ENCODE measurements at regions not wholly inside any gene's neighbourhood (a gene's known extent, or its start where the extent isn't known, plus 50 kb on each side); places are given as distances from the start of the nearest gene placed in this dataset.

DNA sequence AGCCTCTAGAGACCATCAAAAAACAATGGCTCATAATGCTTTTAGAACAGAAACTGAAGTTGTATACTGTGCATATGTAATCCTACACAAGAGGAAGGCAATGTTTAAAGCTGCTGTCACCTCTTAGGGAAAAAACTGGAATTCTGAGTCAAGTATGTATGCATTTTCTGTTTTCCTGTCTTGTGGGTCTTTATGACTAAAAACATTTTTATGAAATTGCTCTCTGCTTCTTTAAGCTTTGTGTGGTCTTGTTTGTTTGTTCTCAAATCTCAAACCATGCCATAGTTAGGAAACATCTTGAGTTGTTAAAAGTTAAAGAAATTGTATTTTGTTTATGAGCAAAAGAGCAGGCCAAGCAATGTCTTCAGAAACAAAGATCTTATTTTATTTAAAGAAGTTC lies 80.9 kb upstream of the SOX2 start:
- no peaks in the 10 kb centered on the region for H3K9me3 ChIP-seq
- peaks cover 12% of the 10 kb centered on the region for H3K4me1 ChIP-seq
- DNase-seq = no peak
- no peak overlapping the region for H3K4me3 ChIP-seq (ENCODE audit: low read depth, low read length)
- no peaks in the 10 kb centered on the region for H3K36me3 ChIP-seq
- no peaks in the 10 kb centered on the region for H3K27me3 ChIP-seq
- TF ChIP-seq, protein P1, sequence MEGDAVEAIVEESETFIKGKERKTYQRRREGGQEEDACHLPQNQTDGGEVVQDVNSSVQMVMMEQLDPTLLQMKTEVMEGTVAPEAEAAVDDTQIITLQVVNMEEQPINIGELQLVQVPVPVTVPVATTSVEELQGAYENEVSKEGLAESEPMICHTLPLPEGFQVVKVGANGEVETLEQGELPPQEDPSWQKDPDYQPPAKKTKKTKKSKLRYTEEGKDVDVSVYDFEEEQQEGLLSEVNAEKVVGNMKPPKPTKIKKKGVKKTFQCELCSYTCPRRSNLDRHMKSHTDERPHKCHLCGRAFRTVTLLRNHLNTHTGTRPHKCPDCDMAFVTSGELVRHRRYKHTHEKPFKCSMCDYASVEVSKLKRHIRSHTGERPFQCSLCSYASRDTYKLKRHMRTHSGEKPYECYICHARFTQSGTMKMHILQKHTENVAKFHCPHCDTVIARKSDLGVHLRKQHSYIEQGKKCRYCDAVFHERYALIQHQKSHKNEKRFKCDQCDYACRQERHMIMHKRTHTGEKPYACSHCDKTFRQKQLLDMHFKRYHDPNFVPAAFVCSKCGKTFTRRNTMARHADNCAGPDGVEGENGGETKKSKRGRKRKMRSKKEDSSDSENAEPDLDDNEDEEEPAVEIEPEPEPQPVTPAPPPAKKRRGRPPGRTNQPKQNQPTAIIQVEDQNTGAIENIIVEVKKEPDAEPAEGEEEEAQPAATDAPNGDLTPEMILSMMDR (IDR thresholded peaks at IDR 0.05; ENCODE audit: low read depth, low read length) = no peak

DNA sequence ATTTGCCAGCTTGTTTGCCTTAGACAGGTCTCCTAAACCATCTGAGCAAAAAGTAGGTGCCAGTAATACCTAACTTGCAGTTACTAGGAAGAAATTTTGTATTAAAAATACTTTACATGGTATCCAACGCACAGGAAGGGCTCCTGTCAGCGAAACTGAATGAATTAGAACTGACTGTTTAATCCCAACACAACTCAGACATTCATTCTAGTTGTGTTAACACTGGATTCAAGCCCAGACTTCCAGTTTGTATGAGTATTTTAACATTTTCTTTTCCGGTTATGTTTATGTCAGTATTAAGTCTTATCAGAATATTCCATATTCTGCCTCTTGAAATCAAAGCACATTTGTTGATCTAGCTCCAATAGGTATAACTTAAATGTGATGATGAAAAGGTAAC lies 82.0 kb upstream of the SOX2 start:
- TF ChIP-seq, protein P1 (IDR thresholded peaks at IDR 0.05; ENCODE audit: low read depth, low read length) = no peak
- Histone ChIP-seq H3K9me3 (no peaks in the 10 kb centered on the region), H3K36me3 (no peaks in the 10 kb centered on the region), H3K27me3 (no peaks in the 10 kb centered on the region), H3K4me1 (peaks cover 14% of the 10 kb centered on the region), H3K4me3 (ENCODE audit: low read depth, low read length) (no peak overlapping the region)
- DNase-seq = no peak

DNA sequence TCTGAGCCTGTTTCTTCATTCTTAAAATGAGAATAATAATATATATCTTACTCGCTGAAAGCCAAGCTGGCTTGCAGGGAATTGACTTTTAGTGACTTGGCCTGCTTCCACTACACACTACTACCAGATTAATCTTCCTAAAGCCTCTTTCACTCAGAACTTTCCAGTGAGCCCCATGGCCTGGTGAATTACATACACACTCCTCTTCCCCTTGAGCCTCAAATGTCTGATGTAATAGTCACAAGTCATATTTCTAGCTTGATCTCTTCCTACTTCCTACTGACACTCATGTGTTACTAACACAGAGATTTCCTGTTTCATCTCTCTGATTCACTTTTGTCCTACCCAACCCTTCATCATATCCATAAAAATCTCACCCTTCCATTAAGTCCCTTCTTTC lies 82.7 kb upstream of the SOX2 start:
- Histone ChIP-seq H3K4me3 (ENCODE audit: low read depth, low read length) (no peak overlapping the region), H3K4me1 (peaks cover 19% of the 10 kb centered on the region), H3K27me3 (no peaks in the 10 kb centered on the region), H3K9me3 (no peaks in the 10 kb centered on the region), H3K36me3 (no peaks in the 10 kb centered on the region)
- TF ChIP-seq, protein P1 (IDR thresholded peaks at IDR 0.05; ENCODE audit: low read depth, low read length) = no peak
- no peak for DNase-seq

DNA sequence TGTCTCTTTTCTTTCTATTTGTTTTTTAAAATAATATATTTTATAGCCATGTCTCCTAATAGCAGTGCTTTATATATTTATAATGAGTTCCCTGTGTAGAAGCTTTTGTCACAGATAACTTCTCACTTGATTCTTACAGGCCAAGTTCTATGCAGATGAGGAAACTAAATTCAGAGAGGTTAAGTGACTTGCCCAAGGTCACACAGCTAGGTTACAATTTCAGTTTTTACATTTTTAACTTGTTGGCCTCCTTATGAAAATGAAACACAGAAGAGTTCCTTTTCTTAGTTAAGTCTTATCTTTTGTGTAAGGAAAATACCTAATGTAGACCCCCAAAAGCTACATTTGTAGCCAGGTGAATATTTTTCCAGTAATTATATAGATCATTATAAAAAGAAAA lies 83.3 kb upstream of the SOX2 start:
- no peak overlapping the region for H3K4me3 ChIP-seq (ENCODE audit: low read depth, low read length)
- H3K27me3 ChIP-seq = no peaks in the 10 kb centered on the region
- DNase-seq = no peak
- peaks cover 23% of the 10 kb centered on the region for H3K4me1 ChIP-seq
- H3K36me3 ChIP-seq = no peaks in the 10 kb centered on the region
- H3K9me3 ChIP-seq = no peaks in the 10 kb centered on the region
- TF ChIP-seq, protein P1 (IDR thresholded peaks at IDR 0.05; ENCODE audit: low read depth, low read length) = no peak

DNA sequence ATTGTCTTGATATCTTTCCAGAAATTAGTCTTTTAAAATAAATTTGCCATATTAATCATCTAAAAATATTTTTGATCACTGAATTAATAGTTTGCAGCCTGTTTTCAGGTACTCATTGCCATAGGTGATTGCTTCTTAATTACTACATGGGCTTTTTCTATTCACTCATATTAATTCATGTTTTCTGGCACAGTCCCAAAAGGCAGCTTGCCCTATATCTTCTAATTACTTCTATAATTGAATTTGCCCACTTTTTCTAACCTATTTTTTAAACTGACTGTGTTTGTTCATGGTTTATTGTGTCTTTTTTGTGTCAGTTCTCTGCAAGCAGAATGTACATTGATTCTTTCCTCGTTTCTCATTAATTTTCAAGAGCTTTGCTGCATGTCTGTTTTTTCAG lies 85.7 kb upstream of the SOX2 start:
- no peak for DNase-seq
- TF ChIP-seq, protein P1 (IDR thresholded peaks at IDR 0.05; ENCODE audit: low read depth, low read length) = no peak
- no peak overlapping the region for H3K4me3 ChIP-seq (ENCODE audit: low read depth, low read length)
- H3K36me3 ChIP-seq = no peaks in the 10 kb centered on the region
- H3K9me3 ChIP-seq = no peaks in the 10 kb centered on the region
- peaks cover 26% of the 10 kb centered on the region for H3K4me1 ChIP-seq
- no peaks in the 10 kb centered on the region for H3K27me3 ChIP-seq

DNA sequence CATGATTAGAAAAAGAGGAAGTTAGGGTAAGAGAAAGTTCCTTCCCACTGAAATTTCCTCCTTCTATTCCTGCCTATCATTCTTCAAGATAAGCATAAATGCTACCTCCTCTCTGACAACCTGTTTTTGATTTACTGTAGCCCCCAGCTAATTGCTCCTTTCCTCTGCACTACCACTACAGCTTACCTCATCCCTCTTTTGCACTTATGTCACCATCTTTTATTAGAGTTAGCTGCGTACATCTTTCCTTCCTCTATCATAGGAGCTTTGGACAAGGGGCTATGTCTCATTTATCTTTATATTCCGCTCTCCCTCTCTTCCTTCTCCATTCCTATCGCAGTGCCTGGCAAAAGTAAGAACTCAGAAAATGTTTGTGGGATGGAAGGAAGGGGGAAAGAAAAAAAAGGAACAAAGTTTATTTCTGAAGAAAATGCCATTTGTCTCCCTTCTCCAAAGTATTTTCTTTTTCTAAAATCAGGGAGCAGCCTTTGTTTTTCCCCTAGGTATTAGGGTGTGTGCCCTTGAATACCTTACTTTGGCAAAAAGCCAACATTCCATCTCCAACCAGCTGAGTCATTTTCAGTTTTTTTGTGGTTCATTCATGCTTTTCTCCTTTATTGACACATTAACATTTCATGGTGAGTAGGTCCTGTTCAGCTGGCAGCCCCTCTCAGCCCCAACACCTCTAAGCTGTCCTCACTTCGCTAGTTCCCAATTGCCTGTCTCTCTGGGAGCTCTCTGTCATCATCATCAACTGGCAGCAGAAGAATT lies 87.6 kb upstream of the SOX2 start:
- DNase-seq = no peak
- Histone ChIP-seq H3K9me3 (no peaks in the 10 kb centered on the region), H3K4me1 (peaks cover 26% of the 10 kb centered on the region), H3K27me3 (no peaks in the 10 kb centered on the region), H3K4me3 (ENCODE audit: low read depth, low read length) (no peak overlapping the region), H3K36me3 (no peaks in the 10 kb centered on the region)
- TF ChIP-seq, protein P1 (IDR thresholded peaks at IDR 0.05; ENCODE audit: low read depth, low read length) = no peak

Measured in BE2C (cell line).